Upper lobe of left lung (tissue), 4 donors: ENCODE measurements at regions not wholly inside any gene's neighbourhood (a gene's known extent, or its start where the extent isn't known, plus 50 kb on each side); places are given as distances from the start of the nearest gene placed in this dataset.

Experiments used
- CTCF ChIP-seq, 6 experiments: fragments of 450-650 bp in 4 of 6; fragments of 200-600 bp in 2 of 6; sonication (generic) in 2 of 6; IDR thresholded peaks; one replicate each; pipeline ENCODE4 v1.5.1; 2016 to 2019; ENCODE audit warnings: antibody characterized with exemption in 6 of 6
- EP300 ChIP-seq, 4 donors: sonication (generic); formaldehyde crosslinking; IDR thresholded peaks; one replicate each; pipeline ENCODE4 v1.5.1; 2017; ENCODE audit warnings: antibody characterized with exemption in 4 of 4, control low read depth in 2 of 4
- POLR2A ChIP-seq, 4 donors: fragments of 450-650 bp; IDR thresholded peaks; one replicate each; pipeline ENCODE4 v1.5.1; 2016 to 2017; ENCODE audit warnings: antibody characterized with exemption in 4 of 4, mild to moderate bottlenecking in 2 of 4

DNA sequence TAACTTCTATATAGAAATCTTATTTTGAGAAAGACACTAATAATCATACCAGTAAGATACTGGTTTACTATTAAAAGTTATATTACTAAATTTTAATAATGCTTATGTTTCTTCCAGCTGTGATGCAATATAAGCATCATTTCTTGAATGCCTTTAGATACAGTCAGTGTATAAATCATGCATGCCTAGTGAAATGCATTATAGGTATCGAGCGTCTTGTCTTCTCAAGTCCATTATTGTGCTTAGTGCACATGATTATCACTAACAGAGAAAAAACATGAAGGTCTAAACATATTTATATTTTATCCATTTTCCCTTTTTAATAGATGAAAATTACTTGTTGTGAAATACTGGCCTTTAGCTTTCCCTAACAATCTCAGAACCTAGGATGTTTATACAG is 1021.5 kb upstream of the AGA start:
- TF ChIP-seq CTCF (IDR thresholded peaks at IDR 0.05) (no peak), POLR2A (IDR thresholded peaks at IDR 0.05) (no peak), EP300 (IDR thresholded peaks at IDR 0.05) (no peak)
